Endodermal cell (in vitro differentiated cells): ENCODE measurements at regions not wholly inside any gene's neighbourhood (a gene's known extent, or its start where the extent isn't known, plus 50 kb on each side); places are given as distances from the start of the nearest gene placed in this dataset.

Source experiments
- DNase-seq: peaks from one replicate; pipeline ENCODE4 v3.0.0-alpha.2; 2017
- H3K27ac ChIP-seq: 2 replicates; pipeline ENCODE4 v1.5.1; 2013; ENCODE audit warnings: mild to moderate bottlenecking, low read depth, low read length, moderate library complexity
- H3K27me3 ChIP-seq: 2 replicates; pipeline ENCODE4 v1.6.1; 2013; ENCODE audit warnings: mild to moderate bottlenecking, low read length, moderate library complexity; ENCODE audit not compliant: insufficient read depth, control insufficient read depth, poor library complexity, severe bottlenecking
- H3K36me3 ChIP-seq: 2 replicates; pipeline ENCODE4 v1.7.0; 2013; ENCODE audit warnings: mild to moderate bottlenecking, low read length, moderate library complexity; ENCODE audit not compliant: control insufficient read depth, insufficient read depth
- H3K4me1 ChIP-seq: one replicate; pipeline ENCODE4 v1.7.0; 2013; ENCODE audit warnings: low read length; ENCODE audit not compliant: control insufficient read depth, insufficient read depth
- H3K4me3 ChIP-seq: 2 replicates; pipeline ENCODE4 v1.5.1; 2013; ENCODE audit warnings: mild to moderate bottlenecking, low read length, moderate library complexity
- H3K9ac ChIP-seq: 2 replicates; pipeline ENCODE4 v1.6.1; 2013; ENCODE audit warnings: mild to moderate bottlenecking, low read length, moderate library complexity; ENCODE audit not compliant: poor library complexity, severe bottlenecking; ENCODE audit errors: extremely low read depth
- H3K9me3 ChIP-seq: 2 replicates; pipeline ENCODE4 v1.6.1; 2013; ENCODE audit warnings: mild to moderate bottlenecking, low read length, moderate library complexity; ENCODE audit not compliant: control insufficient read depth
- H3K27ac Mint-ChIP-seq: 2 replicates; pipeline ENCODE4 v1.8.0; 2020; ENCODE audit warnings: mixed read lengths
- H3K27me3 Mint-ChIP-seq: 2 replicates; pipeline ENCODE4 v1.8.0; 2021; ENCODE audit warnings: mild to moderate bottlenecking, mixed read lengths; ENCODE audit not compliant: insufficient read depth
- H3K36me3 Mint-ChIP-seq: 2 replicates; pipeline ENCODE4 v1.8.0; 2020; ENCODE audit warnings: low read depth, mixed read lengths
- H3K4me1 Mint-ChIP-seq: 2 replicates; pipeline ENCODE4 v1.8.0; 2020; ENCODE audit warnings: mixed read lengths
- H3K4me3 Mint-ChIP-seq: 2 replicates; pipeline ENCODE4 v1.8.0; 2020; ENCODE audit warnings: mild to moderate bottlenecking, moderate library complexity, mixed read lengths
- H3K9me3 Mint-ChIP-seq: 2 replicates; pipeline ENCODE4 v1.8.0; 2020; ENCODE audit warnings: mild to moderate bottlenecking, mixed read lengths
- CTCF ChIP-seq: fragments of 200-600 bp; sonication (generic); conservative IDR thresholded peaks from 2 replicates; pipeline ENCODE4 v1.5.0; 2021; ENCODE audit warnings: antibody characterized with exemption, mild to moderate bottlenecking
- WGBS, 2 experiments: methylation state at CpG; one replicate each; pipeline versions ENCODE4 v1.1.5 to v1.1.7; 2013; ENCODE audit warnings: missing lambda C conversion rate in 2 of 2, mixed read lengths in 1 of 2; ENCODE audit not compliant: insufficient coverage in 1 of 2, insufficient read length in 1 of 2; 5-methylcytosine and 5-hydroxymethylcytosine counted together

- H3K9me3 ChIP-seq, result no peaks in the 10 kb centered on the region
Observed at GRCh38 chr11:119538753-119539152, 115.8 kb upstream of the THY1 start.

GRCh38 chr11:119537306-119538253 is 114.6 kb upstream of the THY1 start:
- Histone ChIP-seq H3K27ac (no peak overlapping the region), H3K4me1 (peaks cover 10% of the 10 kb centered on the region), H3K36me3 (no peaks in the 10 kb centered on the region), H3K9ac (no peak overlapping the region), H3K27me3 (peaks cover 10% of the 10 kb centered on the region), H3K9me3 (no peaks in the 10 kb centered on the region), H3K4me3 (no peak overlapping the region)
- Mint-ChIP-seq H3K27me3 (peaks cover 20% of the 10 kb centered on the region), H3K36me3 (no peaks in the 10 kb centered on the region), H3K27ac (no peak overlapping the region), H3K9me3 (no peaks in the 10 kb centered on the region), H3K4me1 (peaks cover 13% of the 10 kb centered on the region), H3K4me3 (no peak overlapping the region)
- peak; percentile 41 for DNase-seq
- 60 to 66% methylated on average over 7 to 11 of the region's 12 CpGs for WGBS, 2 experiments
- TF ChIP-seq CTCF, result no peak

More at GRCh38 chr11:119538753-119539152, 115.8 kb upstream of the THY1 start:
- peaks cover 10% of the 10 kb centered on the region for H3K4me1 ChIP-seq
- Mint-ChIP-seq H3K9me3 (no peaks in the 10 kb centered on the region), H3K36me3 (no peaks in the 10 kb centered on the region), H3K27ac (no peak overlapping the region), H3K4me3 (no peak overlapping the region), H3K4me1 (peaks cover 13% of the 10 kb centered on the region), H3K27me3 (peaks cover 12% of the 10 kb centered on the region)
- TF ChIP-seq CTCF, result no peak
- H3K27me3 ChIP-seq, result no peaks in the 10 kb centered on the region
- DNase-seq, result peak; percentile 34
- no peak overlapping the region for H3K27ac ChIP-seq
- H3K36me3 ChIP-seq, result no peaks in the 10 kb centered on the region
- no peak overlapping the region for H3K9ac ChIP-seq
- WGBS, 2 experiments, result 92 to 100% methylated on average over 1 to 2 of the region's 2 CpGs
- no peak overlapping the region for H3K4me3 ChIP-seq

GRCh38 chr11:119536801-119537200 is 113.8 kb upstream of the THY1 start:
- DNase-seq, result no peak
- H3K27me3 ChIP-seq, result peaks cover 18% of the 10 kb centered on the region
- peak; percentile 56 for TF ChIP-seq CTCF
- H3K36me3 ChIP-seq, result no peaks in the 10 kb centered on the region
- no peak overlapping the region for H3K27ac ChIP-seq
- Mint-ChIP-seq H3K36me3 (no peaks in the 10 kb centered on the region), H3K27ac (no peak overlapping the region), H3K4me3 (no peak overlapping the region), H3K9me3 (no peaks in the 10 kb centered on the region), H3K4me1 (peaks cover 13% of the 10 kb centered on the region), H3K27me3 (peaks cover 28% of the 10 kb centered on the region)
- WGBS, 2 experiments, result 89 to 91% methylated on average over 4 to 6 of the region's 6 CpGs
- H3K4me3 ChIP-seq, result no peak overlapping the region
- no peaks in the 10 kb centered on the region for H3K9me3 ChIP-seq
- no peak overlapping the region for H3K9ac ChIP-seq
- peaks cover 10% of the 10 kb centered on the region for H3K4me1 ChIP-seq
